ENCODE measurements at regions not wholly inside any gene's neighbourhood (a gene's known extent, or its start where the extent isn't known, plus 50 kb on each side); places are given as distances from the start of the nearest gene placed in this dataset.

- in situ Hi-C loops (cut with MboI; ENCODE audit: low pct_unique_long_range_greater_than_20kb, low sequenced_read_pairs, unreplicated experiment) = no loop called here
- no peak for TF ChIP-seq CTCF (IDR thresholded peaks at IDR 0.05; ENCODE audit: extremely low read depth, insufficient read depth, missing control alignments)
- no peak for DNase-seq (ENCODE audit: low spot score)
Observed at GRCh38 chr1:199868777-199869176, 158.7 kb upstream of the NR5A2 start.

- DNase-seq (ENCODE audit: low spot score) = no peak
- in situ Hi-C loops (cut with MboI; ENCODE audit: low pct_unique_long_range_greater_than_20kb, low sequenced_read_pairs, unreplicated experiment) = no loop called here
- TF ChIP-seq CTCF (IDR thresholded peaks at IDR 0.05; ENCODE audit: extremely low read depth, insufficient read depth, missing control alignments) = no peak
Observed at GRCh38 chr1:199875337-199875736, 152.2 kb upstream of the NR5A2 start.

- in situ Hi-C loops (cut with MboI; ENCODE audit: low pct_unique_long_range_greater_than_20kb, low sequenced_read_pairs, unreplicated experiment) = no loop called here
- no peak for DNase-seq (ENCODE audit: low spot score)
- no peak for TF ChIP-seq CTCF (IDR thresholded peaks at IDR 0.05; ENCODE audit: extremely low read depth, insufficient read depth, missing control alignments)
Observed at GRCh38 chr1:199875856-199876255, 151.7 kb upstream of the NR5A2 start.

- TF ChIP-seq CTCF (IDR thresholded peaks at IDR 0.05; ENCODE audit: extremely low read depth, insufficient read depth, missing control alignments) = no peak
- no peak for DNase-seq (ENCODE audit: low spot score)
- in situ Hi-C loops (cut with MboI; ENCODE audit: low pct_unique_long_range_greater_than_20kb, low sequenced_read_pairs, unreplicated experiment) = no loop called here
Observed at GRCh38 chr1:199877526-199878384, 149.8 kb upstream of the NR5A2 start.

GRCh38 chr1:199878823-199879222, 148.7 kb upstream of the NR5A2 start:
- no peak for DNase-seq (ENCODE audit: low spot score)
- in situ Hi-C loops (cut with MboI; ENCODE audit: low pct_unique_long_range_greater_than_20kb, low sequenced_read_pairs, unreplicated experiment) = no loop called here
- no peak for TF ChIP-seq CTCF (IDR thresholded peaks at IDR 0.05; ENCODE audit: extremely low read depth, insufficient read depth, missing control alignments)

- in situ Hi-C loops (cut with MboI; ENCODE audit: low pct_unique_long_range_greater_than_20kb, low sequenced_read_pairs, unreplicated experiment) = no loop called here
- no peak for TF ChIP-seq CTCF (IDR thresholded peaks at IDR 0.05; ENCODE audit: extremely low read depth, insufficient read depth, missing control alignments)
- DNase-seq (ENCODE audit: low spot score) = no peak
Observed at GRCh38 chr1:199898654-199899053, 128.9 kb upstream of the NR5A2 start.

Measured in GM13977 (cell line).